Gastroesophageal sphincter (tissue), 4 donors: ENCODE measurements at regions not wholly inside any gene's neighbourhood (a gene's known extent, or its start where the extent isn't known, plus 50 kb on each side); places are given as distances from the start of the nearest gene placed in this dataset.

ENCODE experiments used
- ATAC-seq: fragments of 150-250 bp; one replicate; pipeline ENCODE4 v1.9.1; 2016; ENCODE audit warnings: mild to moderate bottlenecking, moderate library complexity
- H3K27ac ChIP-seq, 4 donors: fragments of 200-600 bp; sonication (generic) in 3 of 4; 1 replicate in 3 of 4; 2 replicates in 1 of 4; pipeline ENCODE4 v1.5.1; 2016 to 2019
- H3K27me3 ChIP-seq: fragments of 200-600 bp; sonication (generic); one replicate; pipeline ENCODE4 v1.5.1; 2019
- H3K36me3 ChIP-seq, 2 donors: fragments of 200-600 bp; sonication (generic); one replicate each; pipeline ENCODE4 v1.5.1; 2019; ENCODE audit warnings: control low read depth in 1 of 2
- H3K4me1 ChIP-seq, 3 donors: fragments of 200-600 bp; sonication (generic); 1 replicate in 2 of 3; 2 replicates in 1 of 3; pipeline ENCODE4 v1.5.1; 2016 to 2019; ENCODE audit warnings: control low read depth in 2 of 3
- H3K4me3 ChIP-seq, 2 donors: fragments of 200-600 bp; sonication (generic); one replicate each; pipeline ENCODE4 v1.5.1; 2019; ENCODE audit warnings: mild to moderate bottlenecking in 1 of 2, moderate library complexity in 1 of 2
- H3K9me3 ChIP-seq, 3 donors: fragments of 200-600 bp; sonication (generic); one replicate each; pipeline ENCODE4 v1.5.1; 2017 to 2019; ENCODE audit warnings: control low read depth in 2 of 3
- CTCF ChIP-seq, 4 experiments: fragments of 200-600 bp in 2 of 4; fragments of 450-650 bp in 2 of 4; sonication (generic) in 1 of 4; IDR thresholded peaks; one replicate each; pipeline ENCODE4 v1.5.1; 2017 to 2019; ENCODE audit warnings: antibody characterized with exemption in 4 of 4, mild to moderate bottlenecking in 2 of 4, moderate library complexity in 2 of 4
- EP300 ChIP-seq: sonication (generic); formaldehyde crosslinking; IDR thresholded peaks from one replicate; pipeline ENCODE4 v1.6.1; 2017; ENCODE audit warnings: antibody characterized with exemption, mild to moderate bottlenecking
- POLR2A ChIP-seq, 2 donors: fragments of 450-650 bp; IDR thresholded peaks; one replicate each; pipeline ENCODE4 v1.6.1; 2017; ENCODE audit warnings: antibody characterized with exemption in 2 of 2, mild to moderate bottlenecking in 2 of 2, moderate library complexity in 1 of 2
- POLR2AphosphoS5 ChIP-seq: sonication (generic); formaldehyde crosslinking; IDR thresholded peaks from one replicate; pipeline ENCODE4 v1.6.1; 2017; ENCODE audit warnings: antibody characterized with exemption
- WGBS, 2 donors: methylation state at CpG; one replicate each; pipeline ENCODE4 v1.1.5; 2018; ENCODE audit warnings: low coverage in 1 of 2; 5-methylcytosine and 5-hydroxymethylcytosine counted together

GRCh38 chr9:26551451-26551850, 341.2 kb downstream of the CAAP1 start:
- no peak for TF ChIP-seq EP300
- TF ChIP-seq POLR2AphosphoS5: no peak
- TF ChIP-seq POLR2A (IDR thresholded peaks at IDR 0.05): no peak
- TF ChIP-seq CTCF (IDR thresholded peaks at IDR 0.05): no peak
- Histone ChIP-seq H3K9me3 (no peaks in the 10 kb centered on the region), H3K36me3 (no peaks in the 10 kb centered on the region), H3K4me3 (no peak overlapping the region), H3K27me3 (no peaks in the 10 kb centered on the region), H3K4me1 (peaks cover 0 to 13% (median 3%) of the 10 kb centered on the region in 3 donors), H3K27ac (no peak overlapping the region)
- WGBS, 2 donors: 65 to 74% methylated on average over 2 of the region's 2 CpGs
- no peak for ATAC-seq

GRCh38 chr9:26548781-26549290, 343.8 kb downstream of the CAAP1 start:
- no peak overlapping the region for H3K27ac ChIP-seq
- no peaks in the 10 kb centered on the region for H3K27me3 ChIP-seq
- no peaks in the 10 kb centered on the region for H3K36me3 ChIP-seq
- H3K9me3 ChIP-seq: no peaks in the 10 kb centered on the region
- H3K4me1 ChIP-seq: peaks cover 0 to 13% (median 3%) of the 10 kb centered on the region in 3 donors
- H3K4me3 ChIP-seq: no peak overlapping the region
- ATAC-seq: no peak
- 76% methylated on average over 4 of the region's 4 CpGs for WGBS, 2 donors
- TF ChIP-seq POLR2AphosphoS5: no peak

GRCh38 chr9:26539867-26540493, 352.6 kb downstream of the CAAP1 start:
- no peak for TF ChIP-seq POLR2AphosphoS5
- no peak for TF ChIP-seq CTCF (IDR thresholded peaks at IDR 0.05)
- no peak for TF ChIP-seq EP300
- TF ChIP-seq POLR2A (IDR thresholded peaks at IDR 0.05): no peak
- Histone ChIP-seq H3K9me3 (no peaks in the 10 kb centered on the region), H3K27me3 (no peaks in the 10 kb centered on the region), H3K36me3 (no peaks in the 10 kb centered on the region), H3K27ac (no peak overlapping the region), H3K4me3 (no peak overlapping the region), H3K4me1 (no peaks in the 10 kb centered on the region)
- WGBS, 2 donors: 88 to 94% methylated on average over 3 to 5 of the region's 6 CpGs
- ATAC-seq: no peak

GRCh38 chr9:26537211-26537610, 355.4 kb downstream of the CAAP1 start:
- Histone ChIP-seq H3K27me3 (no peaks in the 10 kb centered on the region), H3K27ac (no peak overlapping the region), H3K4me3 (no peak overlapping the region), H3K4me1 (no peaks in the 10 kb centered on the region), H3K9me3 (no peaks in the 10 kb centered on the region), H3K36me3 (no peaks in the 10 kb centered on the region)
- WGBS, 2 donors: 75 to 77% methylated on average over 2 to 3 of the region's 4 CpGs
- TF ChIP-seq EP300 (no peak), CTCF (IDR thresholded peaks at IDR 0.05) (no peak), POLR2AphosphoS5 (no peak), POLR2A (IDR thresholded peaks at IDR 0.05) (no peak)
- no peak for ATAC-seq

GRCh38 chr9:26535151-26535550, 357.5 kb downstream of the CAAP1 start:
- no peak for ATAC-seq
- 54 to 89% methylated on average over 1 of the region's 1 CpG for WGBS, 2 donors

More at GRCh38 chr9:26535151-26535550, 357.5 kb downstream of the CAAP1 start:
- H3K4me1 ChIP-seq: no peaks in the 10 kb centered on the region
- no peak for TF ChIP-seq POLR2AphosphoS5
- TF ChIP-seq POLR2A (IDR thresholded peaks at IDR 0.05): no peak
- TF ChIP-seq EP300: no peak
- TF ChIP-seq CTCF (IDR thresholded peaks at IDR 0.05): no peak
- H3K27me3 ChIP-seq: no peaks in the 10 kb centered on the region
- no peak overlapping the region for H3K27ac ChIP-seq
- H3K4me3 ChIP-seq: no peak overlapping the region
- H3K9me3 ChIP-seq: no peaks in the 10 kb centered on the region
- H3K36me3 ChIP-seq: no peaks in the 10 kb centered on the region
